ENCODE measurements at regions not wholly inside any gene's neighbourhood (a gene's known extent, or its start where the extent isn't known, plus 50 kb on each side); places are given as distances from the start of the nearest gene placed in this dataset.
"Not testable (repeated sequence)": the region's sequence is repeated elsewhere in the genome, so short reads cannot be mapped to it uniquely, and the experiment has no call there.

DNA sequence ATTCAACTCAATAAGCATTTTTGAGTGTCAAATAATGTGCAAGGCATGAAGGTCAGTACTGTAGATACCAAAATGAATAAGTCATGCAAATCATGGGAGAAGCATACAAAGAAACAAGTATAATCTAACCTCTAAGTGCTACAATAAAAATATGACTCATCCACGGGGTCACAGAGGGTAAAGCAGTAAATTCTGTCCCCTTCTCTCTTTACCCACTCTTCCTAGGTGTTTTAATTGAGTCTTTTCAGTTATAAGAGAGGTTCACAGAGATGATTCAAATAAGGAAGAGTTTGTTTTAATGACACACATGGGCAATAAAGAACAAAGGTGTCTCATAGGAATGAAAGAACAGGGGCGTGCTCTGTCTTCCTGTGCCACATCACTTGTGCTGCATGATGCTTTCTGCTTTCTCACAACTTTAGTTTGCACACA is 71.5 kb upstream of the DAAM1 start:
- DNase-seq (ENCODE audit: low read depth) = peak; percentile 21

DNA sequence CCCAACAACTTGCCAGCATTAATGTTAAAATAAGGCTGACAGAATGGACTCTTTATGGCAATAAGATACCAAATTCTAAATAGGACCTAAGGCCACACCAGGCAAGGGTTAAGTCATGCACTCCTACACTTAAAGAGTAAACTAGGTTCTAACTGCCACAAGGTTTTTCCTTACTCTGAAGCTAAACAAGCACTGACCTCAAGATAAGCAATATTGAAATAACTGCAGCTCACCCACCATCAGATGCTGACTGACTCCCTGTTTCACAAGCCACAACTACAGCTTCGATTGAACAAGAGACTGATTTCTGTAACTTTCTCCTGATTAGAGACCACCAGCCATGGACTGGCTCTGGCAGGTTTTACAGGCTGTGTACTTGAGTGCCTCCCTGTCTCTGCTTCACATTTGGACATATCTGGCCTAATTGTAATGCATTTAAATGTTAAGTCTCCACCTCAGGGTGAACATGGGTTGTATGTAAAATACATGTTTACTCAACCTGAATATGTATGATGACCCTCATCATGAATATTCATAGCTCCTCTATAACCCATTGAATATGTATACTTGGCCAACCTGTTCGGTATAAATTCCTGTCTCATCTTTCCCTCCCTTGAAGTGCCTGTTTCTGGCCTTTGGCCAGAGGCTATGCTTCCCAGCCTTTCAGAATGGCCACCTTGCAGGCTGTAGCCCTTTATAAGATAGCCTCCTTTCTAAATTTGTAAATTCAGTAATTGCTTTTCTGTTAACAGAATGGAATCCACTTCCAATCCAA is 70.5 kb upstream of the DAAM1 start:
- DNase-seq (ENCODE audit: low read depth) = no peak

DNA sequence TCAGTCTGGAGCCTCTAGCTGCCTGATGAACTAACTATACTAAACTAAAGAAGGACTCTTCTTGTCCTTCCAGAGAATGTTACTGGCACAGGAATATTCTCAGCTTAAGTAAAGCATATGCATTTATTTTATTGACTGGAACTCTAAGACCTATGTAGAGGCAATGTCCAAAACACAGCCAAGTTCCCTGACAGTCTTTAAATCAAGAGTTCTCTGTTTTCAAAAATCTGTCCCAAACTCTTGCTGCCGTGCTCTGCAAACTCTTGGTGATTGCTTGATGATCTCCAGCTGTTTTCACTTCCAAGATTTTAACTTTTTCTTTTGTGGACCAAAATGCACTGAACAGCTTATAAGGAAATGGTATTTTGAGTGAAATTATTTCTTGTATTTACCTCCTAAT is 67.5 kb upstream of the DAAM1 start:
- DNase-seq (ENCODE audit: low read depth) = no peak

DNA sequence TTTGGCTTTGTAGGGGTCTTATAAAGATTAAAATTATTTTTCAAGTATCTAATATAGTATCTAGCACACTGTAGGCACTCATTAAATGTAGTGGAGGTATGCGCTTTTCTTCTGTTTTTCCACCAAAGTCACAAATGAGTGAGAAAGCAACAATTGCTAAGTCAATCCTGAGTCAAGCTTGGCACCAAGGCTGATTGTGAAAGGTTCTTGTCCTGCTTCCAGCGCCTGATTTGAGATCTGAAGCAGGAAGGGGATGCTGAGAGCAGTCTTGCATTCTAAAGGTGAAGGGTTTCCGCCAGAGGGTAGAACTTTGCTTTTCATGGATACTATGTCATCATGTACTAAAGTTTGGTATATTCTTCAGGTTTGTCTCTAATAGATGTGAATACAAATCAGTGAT is 64.9 kb upstream of the DAAM1 start:
- DNase-seq (ENCODE audit: low read depth) = peak; percentile 50

DNA sequence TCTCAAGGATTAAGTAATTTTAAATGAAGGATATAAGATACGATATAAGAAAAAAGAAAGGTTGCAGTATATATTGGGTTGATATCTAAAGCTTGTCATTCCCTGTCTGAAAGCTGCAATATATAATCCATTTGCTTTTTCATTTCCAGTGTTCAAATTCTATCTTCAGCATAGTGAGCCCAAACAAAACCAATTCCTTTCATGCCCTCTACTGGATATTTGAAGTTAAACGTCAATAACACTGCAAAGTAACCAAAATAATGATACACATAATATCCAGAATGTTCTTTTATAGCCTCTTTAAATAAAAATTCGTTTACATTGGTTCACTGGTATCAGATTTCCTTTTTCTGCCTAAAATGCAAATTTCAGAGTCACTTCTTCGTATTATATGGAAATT is 64.5 kb upstream of the DAAM1 start:
- DNase-seq (ENCODE audit: low read depth) = peak; percentile 41

DNA sequence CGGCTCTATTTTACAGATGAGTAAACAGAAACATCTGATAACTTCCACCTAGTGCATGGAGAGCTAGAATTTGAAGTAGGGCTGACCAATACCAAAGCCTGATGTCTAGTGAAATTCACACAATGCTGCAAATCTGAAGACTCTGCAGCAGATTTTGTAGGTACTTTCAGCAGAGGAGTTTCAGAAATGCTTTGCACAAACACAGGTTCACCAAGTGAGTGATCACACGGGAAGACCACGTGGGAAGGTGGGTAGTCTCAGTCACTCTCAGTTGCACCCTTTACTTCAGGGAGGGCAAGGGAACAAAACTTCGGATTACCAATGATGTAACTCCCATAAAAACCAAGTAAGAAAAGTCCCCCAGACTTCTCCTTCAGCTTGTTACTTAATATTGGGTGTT is 63.3 kb upstream of the DAAM1 start:
- no peak for DNase-seq (ENCODE audit: low read depth)

DNA sequence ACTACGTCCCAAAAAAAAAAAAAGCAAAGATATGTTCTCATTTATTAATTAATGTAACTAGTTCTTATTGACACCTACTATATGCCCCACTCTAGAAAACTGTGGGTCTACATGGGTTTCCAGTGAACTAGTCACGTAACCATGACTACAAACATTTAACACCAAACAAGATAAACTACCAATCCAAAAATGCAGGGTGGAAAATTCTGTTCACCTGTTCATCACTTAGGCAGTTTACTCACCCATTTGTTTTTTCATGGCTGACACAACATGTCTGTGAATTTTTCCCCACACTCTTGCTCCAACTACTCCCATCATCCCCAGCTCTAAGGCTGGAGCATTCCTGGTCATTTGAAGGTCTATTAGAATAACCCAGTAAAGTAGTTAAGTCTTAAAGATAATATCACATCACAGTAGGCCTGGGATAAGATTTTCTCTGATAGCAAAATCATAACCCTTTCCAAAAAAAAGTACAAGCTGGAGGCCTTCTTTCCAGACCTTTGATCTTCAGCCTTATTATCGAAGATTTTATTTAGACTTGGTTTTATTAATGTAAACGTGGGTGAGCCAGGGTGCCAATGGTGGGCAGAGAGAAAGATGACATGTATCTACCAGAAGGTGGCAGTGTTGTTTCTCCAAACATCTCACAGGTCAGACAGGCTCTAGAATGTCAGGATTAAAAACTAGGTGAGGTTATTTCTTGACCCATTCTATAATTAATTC is 61.6 kb upstream of the DAAM1 start:
- peak; percentile 59 for DNase-seq (ENCODE audit: low read depth)

DNA sequence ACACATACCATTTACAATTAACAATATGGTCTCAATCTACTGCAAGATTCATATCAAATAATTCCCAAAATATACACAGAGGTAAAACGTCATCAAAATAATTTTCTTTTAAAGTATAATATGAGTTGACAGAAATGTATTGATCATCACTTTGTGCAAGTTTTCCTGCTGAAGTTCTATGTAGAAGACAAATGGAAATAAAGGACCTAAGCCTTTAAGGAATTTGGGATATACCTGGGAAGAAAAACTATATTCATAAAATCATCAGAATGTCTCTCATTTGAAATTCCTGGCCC is 61.1 kb upstream of the DAAM1 start:
- no peak for DNase-seq (ENCODE audit: low read depth)

DNA sequence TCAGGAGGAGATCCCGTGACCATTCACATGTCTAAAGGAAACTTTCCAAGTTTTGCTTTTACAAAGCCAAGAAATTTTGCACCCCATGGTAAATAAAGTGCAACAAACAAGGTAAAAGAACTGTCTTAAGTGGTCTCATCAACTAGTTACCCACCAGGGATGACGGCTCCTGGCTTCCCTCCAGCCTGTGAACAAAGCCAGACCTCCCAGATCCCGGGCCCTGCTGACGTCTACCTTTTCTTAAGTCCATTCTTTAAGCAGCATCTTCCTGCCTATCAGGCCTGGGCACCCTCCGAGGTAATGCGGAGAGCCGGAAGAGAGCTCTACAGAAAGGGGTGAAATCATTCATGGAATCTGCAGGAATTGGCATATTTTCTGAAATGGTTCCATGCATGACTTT is 58.0 kb upstream of the DAAM1 start:
- no peak for DNase-seq (ENCODE audit: low read depth)

DNA sequence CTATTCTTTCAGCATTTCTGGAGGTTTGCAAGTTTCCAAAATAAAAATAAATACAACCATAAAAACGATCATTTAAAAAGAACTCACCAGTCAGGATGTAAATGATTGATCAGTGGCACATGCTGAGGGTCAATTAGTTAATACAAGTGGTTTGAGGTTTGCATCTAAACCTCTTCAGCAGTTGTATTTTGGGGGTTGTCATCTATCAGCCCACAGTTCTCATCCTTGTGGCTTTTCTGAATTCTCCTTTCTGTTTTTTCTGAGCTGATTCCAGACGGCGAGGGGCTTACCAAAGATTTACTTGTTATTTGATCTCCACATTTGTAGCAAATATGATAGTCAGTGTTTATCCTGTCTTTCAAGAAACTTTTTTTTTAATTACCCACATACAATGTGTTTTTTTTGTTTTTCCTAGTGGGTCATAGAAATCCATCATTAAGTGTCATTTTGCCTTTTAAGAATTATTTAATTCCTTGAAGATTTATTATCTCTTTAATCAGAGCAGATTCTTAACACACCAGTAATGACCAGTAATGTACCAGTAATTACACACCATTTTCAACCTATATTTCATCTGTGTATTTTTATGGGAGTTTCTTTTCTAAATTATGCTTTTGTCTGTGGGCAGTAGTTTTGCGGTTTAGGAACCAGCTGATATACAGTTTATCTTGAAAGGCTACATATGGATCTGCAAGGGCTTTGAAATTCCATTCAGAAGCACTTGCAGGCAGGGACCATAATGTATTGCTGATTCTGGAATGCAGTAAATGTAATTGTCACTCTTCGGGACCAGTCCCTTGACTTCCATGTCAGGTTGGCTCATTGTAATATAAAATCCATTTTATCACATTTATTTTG is 56.3 kb upstream of the DAAM1 start:
- no peak for DNase-seq (ENCODE audit: low read depth)

DNA sequence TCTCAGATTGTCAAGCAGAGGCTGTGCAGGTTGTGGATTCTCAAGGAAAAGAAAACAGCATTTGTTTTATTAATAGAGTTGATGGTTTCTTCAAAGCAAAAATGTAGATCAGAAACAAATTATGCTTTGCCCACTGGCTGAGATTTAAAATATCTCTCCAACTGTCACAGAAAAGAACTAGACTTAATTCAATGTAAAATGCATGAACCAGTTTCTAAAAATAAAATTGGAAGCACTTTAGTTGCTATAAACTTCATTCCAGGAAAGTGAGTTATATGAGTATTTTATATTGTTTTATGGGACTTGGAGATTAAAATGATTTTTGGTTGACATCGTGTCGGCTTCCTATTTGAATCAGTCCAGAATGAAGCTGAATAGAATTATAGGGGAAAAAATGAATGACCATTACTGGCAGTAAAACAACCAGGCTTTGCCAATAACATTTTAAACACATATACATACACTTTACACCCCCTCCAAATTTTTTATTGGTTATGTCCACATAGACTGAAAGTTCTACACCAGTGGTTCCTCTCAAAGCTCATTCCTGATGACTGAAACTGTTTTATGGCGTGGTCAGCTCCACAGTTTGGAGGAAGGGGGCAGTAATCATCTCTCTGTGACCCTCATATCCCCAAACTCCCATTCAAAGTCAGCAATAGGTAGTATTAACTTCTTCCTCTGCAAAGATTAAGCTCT is 55.5 kb upstream of the DAAM1 start:
- peak; percentile 10 for DNase-seq (ENCODE audit: low read depth)

DNA sequence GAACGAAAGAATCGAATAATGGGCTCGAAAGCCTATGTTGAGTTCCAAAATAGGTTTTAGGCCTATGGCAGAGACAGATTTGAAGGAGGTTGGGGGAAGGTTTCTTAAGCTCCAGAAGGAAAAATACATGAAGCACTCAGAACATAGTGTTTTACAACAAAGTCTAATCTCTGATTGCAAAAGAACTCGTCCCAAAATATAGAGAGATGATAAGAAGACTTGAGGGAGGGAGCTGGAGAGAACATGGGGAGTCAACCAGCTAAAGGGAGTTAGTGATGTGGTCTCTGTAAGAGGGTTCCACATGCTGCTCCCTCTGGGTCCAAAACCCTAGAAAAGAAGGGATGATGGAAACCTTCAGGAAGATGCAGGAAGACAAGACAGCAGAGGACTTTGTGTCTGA is 54.8 kb upstream of the DAAM1 start:
- DNase-seq (ENCODE audit: low read depth) = no peak

DNA sequence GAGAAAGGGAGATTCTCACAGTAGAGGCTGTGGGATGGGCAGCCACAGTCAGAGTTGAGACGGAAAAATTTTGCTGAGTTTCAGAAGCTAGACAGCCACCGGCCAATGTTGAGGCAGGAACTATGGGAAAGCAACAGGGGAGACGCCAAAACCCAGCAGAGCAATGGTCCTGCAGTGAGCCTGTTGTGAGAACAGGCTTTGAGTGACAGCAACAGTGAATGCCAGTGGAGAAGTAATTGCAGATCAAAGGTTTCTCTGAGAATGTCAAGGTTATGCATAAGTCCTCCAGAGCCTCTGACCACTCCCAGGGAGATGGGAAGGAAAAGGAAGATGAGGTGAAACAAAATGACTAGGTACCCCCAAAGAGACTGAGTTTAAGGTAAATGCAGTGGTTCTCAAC is 54.2 kb upstream of the DAAM1 start:
- no peak for DNase-seq (ENCODE audit: low read depth)

DNA sequence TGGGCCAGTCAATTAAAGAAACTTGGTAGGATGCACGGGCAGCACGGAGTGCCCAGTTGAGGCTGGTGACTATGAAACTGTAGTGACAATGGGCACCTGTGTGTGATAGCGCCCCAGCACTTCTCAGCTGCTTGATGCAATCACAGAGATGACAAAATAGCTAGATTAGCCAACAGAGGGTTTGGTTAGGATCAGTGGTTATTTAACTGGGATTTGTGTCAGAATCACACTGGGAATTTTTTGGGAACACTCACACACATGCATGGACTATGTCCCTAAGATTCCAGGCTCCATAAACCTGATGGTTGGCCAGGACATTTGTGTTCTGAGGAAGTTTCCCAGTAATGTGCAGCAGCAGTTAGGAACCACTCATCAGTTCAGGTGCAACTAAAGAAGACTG is 51.2 kb upstream of the DAAM1 start:
- DNase-seq (ENCODE audit: low read depth) = no peak

DNA sequence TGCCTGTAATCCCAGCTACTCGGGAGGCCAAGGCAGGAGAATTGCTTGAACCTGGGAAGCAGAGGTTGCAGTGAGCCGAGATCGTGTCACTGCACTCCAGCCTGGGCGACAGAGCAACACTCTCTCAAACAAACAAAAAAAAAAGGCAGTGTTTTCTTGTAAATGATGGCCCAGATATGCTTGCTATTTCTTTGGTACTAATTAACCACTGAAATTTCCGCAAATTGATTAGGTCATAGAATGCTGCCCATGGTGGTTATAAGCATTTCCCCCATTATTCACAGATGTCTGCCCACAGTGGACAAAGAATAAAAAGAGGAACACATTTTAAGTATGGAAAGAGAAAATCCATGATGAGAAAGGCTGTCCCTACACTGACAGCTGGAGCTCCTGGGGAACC is 49.9 kb upstream of the DAAM1 start:
- not testable (repeated sequence) for DNase-seq (ENCODE audit: low read depth)

Data from iris pigment epithelial cell (primary cell).